SW 1271 (cell line): ENCODE measurements at regions not wholly inside any gene's neighbourhood (a gene's known extent, or its start where the extent isn't known, plus 50 kb on each side); places are given as distances from the start of the nearest gene placed in this dataset.

ENCODE experiments used
- DNase-seq, 2 experiments: peaks; one replicate each; lab custom pipeline; 2025; lab: John Stamatoyannopoulos, UW

- DNase-seq = no peak
Observed at GRCh38 chr12:124428792-124429281, 133.9 kb downstream of the RFLNA start.

GRCh38 chr12:124428136-124428791 is 133.4 kb downstream of the RFLNA start:
- no peak for DNase-seq

- no peak for DNase-seq
Observed at GRCh38 chr12:124426594-124427555, 132.0 kb downstream of the RFLNA start.

- no peak for DNase-seq
Observed at GRCh38 chr12:124425667-124426066, 130.8 kb downstream of the RFLNA start.

GRCh38 chr12:124424516-124424905 is 129.6 kb downstream of the RFLNA start:
- no peak for DNase-seq

- no peak for DNase-seq
Observed at GRCh38 chr12:124423761-124424515, 129.0 kb downstream of the RFLNA start.

- DNase-seq = no peak
Observed at GRCh38 chr12:124422570-124423523, 128.0 kb downstream of the RFLNA start.

- DNase-seq = no peak
Observed at GRCh38 chr12:124422142-124422569, 127.3 kb downstream of the RFLNA start.

- no peak for DNase-seq
Observed at GRCh38 chr12:124420996-124421674, 126.2 kb downstream of the RFLNA start.

- DNase-seq = no peak
Observed at GRCh38 chr12:124420041-124420995, 125.4 kb downstream of the RFLNA start.

GRCh38 chr12:124419292-124420040 is 124.6 kb downstream of the RFLNA start:
- no peak for DNase-seq

- DNase-seq = no peak
Observed at GRCh38 chr12:124418791-124419190, 123.9 kb downstream of the RFLNA start.

GRCh38 chr12:124418156-124418555 is 123.3 kb downstream of the RFLNA start:
- no peak for DNase-seq

GRCh38 chr12:124416516-124417395 is 121.9 kb downstream of the RFLNA start:
- no peak for DNase-seq

- DNase-seq = no peak
Observed at GRCh38 chr12:124415064-124415463, 120.2 kb downstream of the RFLNA start.

- no peak for DNase-seq
Observed at GRCh38 chr12:124413915-124414314, 119.0 kb downstream of the RFLNA start.

GRCh38 chr12:124413401-124413800 is 118.5 kb downstream of the RFLNA start:
- no peak for DNase-seq

- no peak for DNase-seq
Observed at GRCh38 chr12:124412646-124413015, 117.7 kb downstream of the RFLNA start.
